ENCODE measurements at regions not wholly inside any gene's neighbourhood (a gene's known extent, or its start where the extent isn't known, plus 50 kb on each side); places are given as distances from the start of the nearest gene placed in this dataset.

GRCh38 chr12:43636725-43637463 lies 84.9 kb upstream of the ADAMTS20 start:
- DNase-seq (ENCODE audit: low read depth): no peak
- no peak overlapping the region for H3K4me3 ChIP-seq (ENCODE audit: low read depth, low read length)
- TF ChIP-seq CTCF (conservative IDR thresholded peaks at IDR 0.05; ENCODE audit: low read depth, low read length): no peak

DNA sequence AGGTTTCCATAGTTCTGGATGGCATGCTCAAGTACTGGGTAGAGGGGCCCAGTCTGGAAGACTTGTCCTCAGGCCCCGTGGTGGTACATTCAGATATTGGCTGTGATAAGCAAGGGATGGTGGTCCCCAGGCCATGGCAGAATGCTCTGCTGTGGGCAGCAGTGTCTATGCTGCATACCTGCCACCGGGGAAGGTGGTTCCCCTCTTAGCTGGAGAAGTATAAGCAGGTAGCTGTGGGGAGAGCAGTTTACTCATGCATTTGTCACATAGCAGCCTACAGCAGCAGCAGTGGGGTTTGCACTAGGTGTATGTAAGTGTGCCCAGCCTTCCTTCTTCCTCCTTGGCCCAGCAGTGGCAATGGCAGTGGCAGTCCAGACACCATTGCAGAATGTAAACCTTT lies 69.3 kb upstream of the ADAMTS20 start:
- no peak for TF ChIP-seq CTCF (conservative IDR thresholded peaks at IDR 0.05; ENCODE audit: low read depth, low read length)
- no peak overlapping the region for H3K4me3 ChIP-seq (ENCODE audit: low read depth, low read length)
- DNase-seq (ENCODE audit: low read depth): no peak

GRCh38 chr12:43602738-43603137 lies 50.7 kb upstream of the ADAMTS20 start:
- DNase-seq (ENCODE audit: low read depth): no peak
- H3K4me3 ChIP-seq (ENCODE audit: low read depth, low read length): no peak overlapping the region
- no peak for TF ChIP-seq CTCF (conservative IDR thresholded peaks at IDR 0.05; ENCODE audit: low read depth, low read length)

Data from choroid plexus epithelial cell (primary cell).